A673 (cell line): ENCODE measurements at regions not wholly inside any gene's neighbourhood (a gene's known extent, or its start where the extent isn't known, plus 50 kb on each side); places are given as distances from the start of the nearest gene placed in this dataset.

ENCODE experiments used
- BruUV-seq: library from RNA; stranded (reverse); fragments of 400-500 nt; replicated peaks from 2 replicates; lab custom pipeline; 2021; lab: Mats Ljungman, UMichigan
- CTCF ChIA-PET: fragments of 300-600 bp; sonication (Branson Sonifier 250); formaldehyde crosslinking; loops from one replicate; lab custom pipeline; 2022; ENCODE audit warnings: antibody characterized with exemption; lab: Charles Lee
- POLR2A ChIA-PET: fragments of 300-600 bp; sonication (Branson Sonifier 250); formaldehyde crosslinking; loops from one replicate; lab custom pipeline; 2022; ENCODE audit warnings: antibody characterized with exemption; ENCODE audit not compliant: low non-redundant PET; lab: Charles Lee
- DNase-seq: peaks from one replicate; pipeline ENCODE4 v3.0.0-alpha.2; 2015; ENCODE audit warnings: low spot score
- H3K27ac ChIP-seq: fragments of 200-600 bp; sonication (generic); 2 replicates; pipeline ENCODE4 v1.5.1; 2016; ENCODE audit warnings: mixed run types, low read depth, mild to moderate bottlenecking, mixed read lengths, antibody characterized with exemption, low read length; ENCODE audit not compliant: poor library complexity, severe bottlenecking
- H3K27me3 ChIP-seq: fragments of 200-600 bp; sonication (generic); replicated peaks from 2 replicates; pipeline ENCODE4 v1.6.1; 2017; ENCODE audit warnings: mixed run types, low read depth, mild to moderate bottlenecking, mixed read lengths, antibody characterized with exemption, low read length; ENCODE audit not compliant: insufficient read depth, poor library complexity
- H3K36me3 ChIP-seq: fragments of 200-600 bp; sonication (generic); 2 replicates; pipeline ENCODE4 v1.6.1; 2016; ENCODE audit warnings: mixed run types, mild to moderate bottlenecking, mixed read lengths, antibody characterized with exemption, low read length; ENCODE audit not compliant: insufficient read depth, poor library complexity, severe bottlenecking
- H3K4me1 ChIP-seq: fragments of 200-600 bp; sonication (generic); 2 replicates; pipeline ENCODE4 v1.6.1; 2017; ENCODE audit warnings: mixed run types, mild to moderate bottlenecking, mixed read lengths, antibody characterized with exemption, low read length; ENCODE audit not compliant: insufficient read depth, poor library complexity, severe bottlenecking
- H3K4me3 ChIP-seq: fragments of 200-600 bp; sonication (generic); 2 replicates; pipeline ENCODE4 v1.5.1; 2016; ENCODE audit warnings: low read depth, mixed run types, mild to moderate bottlenecking, mixed read lengths, low read length; ENCODE audit not compliant: poor library complexity, severe bottlenecking
- H3K9me3 ChIP-seq: fragments of 200-600 bp; sonication (generic); 2 replicates; pipeline ENCODE4 v1.6.1; 2016; ENCODE audit warnings: mixed run types, low read depth, mild to moderate bottlenecking, mixed read lengths, antibody characterized with exemption, low read length; ENCODE audit not compliant: poor library complexity, severe bottlenecking
- CTCF ChIP-seq: fragments of 300-800, 200-600 bp; sonication (generic); conservative IDR thresholded peaks from 2 replicates; pipeline ENCODE4 v1.5.1; 2017; ENCODE audit warnings: low read depth, mild to moderate bottlenecking, antibody characterized with exemption, low read length, moderate library complexity, mixed read lengths
- EZH2 ChIP-seq: fragments of 200-600 bp; sonication (generic); IDR thresholded peaks from 2 replicates; pipeline ENCODE4 v1.6.1; 2017; ENCODE audit warnings: borderline replicate concordance, low read depth, mild to moderate bottlenecking, mixed read lengths, antibody characterized with exemption, low read length; ENCODE audit not compliant: poor library complexity, severe bottlenecking
- intact Hi-C: fragments of 100-400 bp; cut with micrococcal nuclease; formaldehyde crosslinking; loops from one replicate; pipeline ENCODE4 v1.10.0; 2022; ENCODE audit not compliant: unreplicated experiment

GRCh38 chr12:40622246-40622838 is 69.9 kb upstream of the CNTN1 start:
- Histone ChIP-seq H3K36me3 (no peaks in the 10 kb centered on the region), H3K27me3 (no peaks in the 10 kb centered on the region)

GRCh38 chr12:40632171-40632570 is 60.1 kb upstream of the CNTN1 start:
- TF ChIP-seq CTCF: no peak
- BruUV-seq: no TSS peak
- Histone ChIP-seq H3K9me3 (no peaks in the 10 kb centered on the region), H3K4me3 (no peak overlapping the region), H3K27ac (no peak overlapping the region), H3K36me3 (no peaks in the 10 kb centered on the region), H3K27me3 (no peaks in the 10 kb centered on the region), H3K4me1 (no peaks in the 10 kb centered on the region)
- CTCF ChIA-PET: no interaction called here
- no peak for DNase-seq
- POLR2A ChIA-PET: no interaction called here
- intact Hi-C loops: no loop called here

More at GRCh38 chr12:40622246-40622838, 69.9 kb upstream of the CNTN1 start:
- BruUV-seq: no TSS peak
- Histone ChIP-seq H3K27ac (no peak overlapping the region), H3K4me3 (no peak overlapping the region), H3K4me1 (no peaks in the 10 kb centered on the region), H3K9me3 (no peaks in the 10 kb centered on the region)
- intact Hi-C loops: loop anchor here (1.0 kb wide), 1 partner anchor 299 kb away; no protein-coding TSS in a partner anchor
- TF ChIP-seq CTCF (peak; percentile 81), EZH2 (no peak)
- ChIA-PET CTCF (no interaction called here), POLR2A (no interaction called here)
- peak; percentile 61 for DNase-seq

GRCh38 chr12:40632933-40633332 is 59.3 kb upstream of the CNTN1 start:
- H3K9me3 ChIP-seq: no peaks in the 10 kb centered on the region
- ChIA-PET POLR2A (no interaction called here), CTCF (no interaction called here)
- DNase-seq: no peak
- TF ChIP-seq EZH2 (no peak), CTCF (no peak)
- no peak overlapping the region for H3K4me3 ChIP-seq
- BruUV-seq: no TSS peak
- no peak overlapping the region for H3K27ac ChIP-seq
- H3K27me3 ChIP-seq: no peaks in the 10 kb centered on the region
- intact Hi-C loops: no loop called here
- H3K4me1 ChIP-seq: no peaks in the 10 kb centered on the region
- no peaks in the 10 kb centered on the region for H3K36me3 ChIP-seq
